GM12864 (cell line): ENCODE measurements at regions not wholly inside any gene's neighbourhood (a gene's known extent, or its start where the extent isn't known, plus 50 kb on each side); places are given as distances from the start of the nearest gene placed in this dataset.

Experiments used
- DNase-seq: peaks from one replicate; pipeline ENCODE4 v3.0.0-alpha.2; 2011; ENCODE audit warnings: low read depth
- H3K4me3 ChIP-seq: 2 replicates; pipeline ENCODE4 v1.5.1; 2011; ENCODE audit warnings: mild to moderate bottlenecking, low read depth, low read length, control low read depth
- TF ChIP-seq, protein P1 (sequence below): IDR thresholded peaks from 2 replicates; pipeline ENCODE4 v1.5.1; 2011; ENCODE audit warnings: low read depth, mild to moderate bottlenecking, moderate library complexity, low read length, control low read depth, inconsistent platforms; ENCODE audit errors: missing control alignments

DNA sequence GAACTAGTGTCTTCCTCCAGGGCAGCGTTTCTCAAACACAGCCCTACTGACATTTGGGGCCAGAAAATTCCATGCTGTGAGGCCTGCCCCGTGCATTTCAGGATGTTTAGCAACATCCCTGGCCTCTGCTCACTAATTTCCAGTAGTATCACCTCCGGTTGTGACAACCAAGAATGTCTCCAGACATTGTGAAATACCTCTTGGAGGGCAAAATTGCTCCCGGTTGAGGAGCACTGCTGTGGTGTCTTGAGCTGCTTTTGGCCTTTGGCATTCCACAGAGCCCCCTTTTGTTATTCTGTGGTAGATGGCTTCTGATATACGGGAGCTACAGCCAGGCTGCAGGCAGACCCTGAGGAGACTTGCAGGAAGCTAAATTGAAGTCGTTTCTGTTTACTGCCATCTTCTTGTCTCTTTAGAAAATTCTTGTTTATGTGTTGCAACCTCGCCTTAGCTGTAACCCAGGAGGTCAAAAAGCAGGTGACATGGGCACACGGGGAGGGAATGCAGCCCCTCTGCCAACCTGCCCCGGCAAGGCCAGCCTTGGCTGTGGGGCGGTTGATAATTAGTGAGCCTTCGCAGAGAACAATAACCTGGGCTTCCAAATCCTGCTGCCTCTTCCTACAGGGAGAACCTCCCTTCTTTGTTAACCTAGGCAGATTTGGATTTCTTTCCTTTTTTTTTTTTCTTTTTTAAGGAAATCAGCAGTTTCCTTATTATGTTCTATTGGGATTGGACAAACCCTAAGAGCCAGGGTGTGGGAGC is 74.7 kb upstream of the AKT3 start:
- TF ChIP-seq, protein P1, sequence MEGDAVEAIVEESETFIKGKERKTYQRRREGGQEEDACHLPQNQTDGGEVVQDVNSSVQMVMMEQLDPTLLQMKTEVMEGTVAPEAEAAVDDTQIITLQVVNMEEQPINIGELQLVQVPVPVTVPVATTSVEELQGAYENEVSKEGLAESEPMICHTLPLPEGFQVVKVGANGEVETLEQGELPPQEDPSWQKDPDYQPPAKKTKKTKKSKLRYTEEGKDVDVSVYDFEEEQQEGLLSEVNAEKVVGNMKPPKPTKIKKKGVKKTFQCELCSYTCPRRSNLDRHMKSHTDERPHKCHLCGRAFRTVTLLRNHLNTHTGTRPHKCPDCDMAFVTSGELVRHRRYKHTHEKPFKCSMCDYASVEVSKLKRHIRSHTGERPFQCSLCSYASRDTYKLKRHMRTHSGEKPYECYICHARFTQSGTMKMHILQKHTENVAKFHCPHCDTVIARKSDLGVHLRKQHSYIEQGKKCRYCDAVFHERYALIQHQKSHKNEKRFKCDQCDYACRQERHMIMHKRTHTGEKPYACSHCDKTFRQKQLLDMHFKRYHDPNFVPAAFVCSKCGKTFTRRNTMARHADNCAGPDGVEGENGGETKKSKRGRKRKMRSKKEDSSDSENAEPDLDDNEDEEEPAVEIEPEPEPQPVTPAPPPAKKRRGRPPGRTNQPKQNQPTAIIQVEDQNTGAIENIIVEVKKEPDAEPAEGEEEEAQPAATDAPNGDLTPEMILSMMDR = no peak
- no peak for DNase-seq
- no peak overlapping the region for H3K4me3 ChIP-seq

DNA sequence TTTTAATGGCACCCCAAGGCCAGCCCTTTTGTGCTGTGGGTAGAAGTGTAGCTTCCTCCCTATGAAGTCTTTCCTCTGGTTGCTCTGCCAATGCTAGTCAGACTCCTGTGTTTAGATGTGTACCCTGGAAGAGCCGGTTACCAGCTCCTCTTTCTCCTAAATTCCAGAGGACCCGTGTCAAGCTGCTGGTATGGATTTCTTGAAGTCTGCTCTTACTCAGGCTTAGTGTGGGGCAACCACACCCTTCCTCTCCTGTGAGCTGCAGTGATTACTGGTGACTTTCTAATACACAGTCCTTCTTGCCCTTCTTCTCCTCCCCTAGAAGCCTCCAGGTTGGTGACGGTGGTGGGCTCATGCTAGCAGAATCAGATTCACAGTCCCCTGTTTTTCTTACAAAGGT is 74.1 kb upstream of the AKT3 start:
- no peak for DNase-seq
- TF ChIP-seq, protein P1 = no peak
- H3K4me3 ChIP-seq = no peak overlapping the region

DNA sequence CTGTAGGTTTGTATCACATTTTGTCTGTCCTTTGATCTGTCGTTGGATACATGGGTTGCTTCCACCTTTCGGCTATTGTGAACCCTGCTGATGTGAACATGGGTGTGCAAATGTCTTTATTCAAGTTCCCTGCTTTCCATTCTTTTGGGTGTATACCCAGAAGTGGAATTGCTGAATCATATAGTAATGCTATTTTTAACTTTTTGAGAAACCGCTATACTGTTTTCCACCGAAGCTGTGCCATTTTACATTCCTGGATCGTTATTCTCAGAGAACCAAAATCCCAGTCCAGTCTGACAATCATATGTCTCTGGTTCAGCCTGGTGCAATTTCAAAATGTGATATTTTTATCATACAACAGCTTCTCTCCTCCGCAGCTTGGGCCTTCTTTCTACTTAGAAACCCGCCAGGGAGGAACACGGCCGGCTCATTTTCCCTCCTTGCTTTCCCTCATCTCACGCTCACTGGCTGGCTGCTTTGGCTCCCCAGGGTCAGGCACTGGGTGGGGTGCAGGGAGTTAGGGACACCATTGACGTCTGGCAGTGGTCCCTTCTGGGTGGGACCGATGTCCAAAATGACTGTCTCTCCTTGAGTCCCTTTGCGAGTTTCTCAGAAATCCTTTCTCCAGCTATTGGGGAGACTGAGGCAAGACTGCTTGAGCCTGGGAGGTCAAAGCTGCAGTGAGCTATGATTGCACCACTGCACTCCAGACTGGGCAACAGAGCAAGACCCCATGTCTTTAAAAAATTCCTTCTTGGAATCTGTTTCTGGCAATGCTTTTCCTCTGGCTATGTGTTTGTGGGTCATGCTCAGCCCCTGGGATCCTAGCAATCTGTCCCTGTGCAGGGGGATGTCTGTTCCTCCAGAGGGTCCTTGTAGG is 73.5 kb upstream of the AKT3 start:
- H3K4me3 ChIP-seq = no peak overlapping the region
- TF ChIP-seq, protein P1 = no peak
- no peak for DNase-seq

DNA sequence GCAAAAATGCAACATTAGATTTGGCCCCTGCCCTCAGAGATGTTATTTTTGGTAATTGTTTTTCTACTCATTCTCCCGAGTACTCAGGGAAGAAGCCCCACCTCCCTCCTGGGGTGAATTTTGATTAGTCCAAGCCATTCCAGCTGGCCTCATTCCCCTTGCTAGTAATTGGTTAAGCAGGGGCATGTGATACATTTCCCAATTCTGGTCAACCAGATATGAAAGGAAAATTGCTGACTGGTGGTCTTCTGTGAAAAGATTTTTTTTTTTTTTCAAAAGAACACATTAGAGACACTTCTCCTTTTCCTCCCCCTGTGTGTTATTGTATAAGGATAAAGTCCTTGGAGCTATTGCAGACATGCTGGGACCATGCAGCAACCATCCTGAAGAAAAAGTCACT is 71.1 kb upstream of the AKT3 start:
- no peak for DNase-seq
- no peak overlapping the region for H3K4me3 ChIP-seq
- TF ChIP-seq, protein P1 = no peak

DNA sequence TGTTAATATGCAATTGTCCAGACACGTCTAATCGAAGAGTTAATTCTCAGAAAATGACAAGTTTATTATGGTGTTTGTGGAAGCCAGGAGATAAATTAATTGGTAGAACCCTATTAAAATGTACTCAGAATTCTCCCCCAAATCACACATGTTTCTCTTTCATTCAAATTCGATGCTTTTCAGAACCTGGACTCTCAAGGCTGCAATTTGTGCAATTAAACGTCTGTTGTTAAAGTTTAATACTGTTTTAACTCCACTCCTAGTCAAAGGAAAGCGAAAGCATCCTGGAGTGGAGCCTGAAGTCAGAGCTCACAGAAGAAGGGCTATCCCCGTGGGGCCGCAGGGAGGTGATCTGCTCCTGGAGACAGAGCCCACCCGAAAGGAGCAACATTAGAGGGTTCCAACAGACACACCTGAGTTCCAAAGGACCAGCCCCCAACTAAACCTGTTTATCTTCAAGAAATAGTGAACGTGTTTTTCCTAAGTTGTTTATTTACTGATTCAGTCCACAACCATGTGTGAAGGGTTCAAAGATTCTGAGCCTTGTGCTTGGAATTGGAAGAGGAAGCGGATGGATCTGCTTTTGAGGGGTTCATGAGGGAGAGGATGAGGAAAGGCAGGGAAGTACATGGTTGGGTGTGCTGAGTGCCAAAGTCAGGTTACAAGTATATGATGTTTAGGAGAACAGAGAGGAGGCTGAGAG is 68.0 kb upstream of the AKT3 start:
- TF ChIP-seq, protein P1 = no peak
- peak overlapping the region; percentile 5; the same call in 1 of the 2 replicates for H3K4me3 ChIP-seq
- no peak for DNase-seq

DNA sequence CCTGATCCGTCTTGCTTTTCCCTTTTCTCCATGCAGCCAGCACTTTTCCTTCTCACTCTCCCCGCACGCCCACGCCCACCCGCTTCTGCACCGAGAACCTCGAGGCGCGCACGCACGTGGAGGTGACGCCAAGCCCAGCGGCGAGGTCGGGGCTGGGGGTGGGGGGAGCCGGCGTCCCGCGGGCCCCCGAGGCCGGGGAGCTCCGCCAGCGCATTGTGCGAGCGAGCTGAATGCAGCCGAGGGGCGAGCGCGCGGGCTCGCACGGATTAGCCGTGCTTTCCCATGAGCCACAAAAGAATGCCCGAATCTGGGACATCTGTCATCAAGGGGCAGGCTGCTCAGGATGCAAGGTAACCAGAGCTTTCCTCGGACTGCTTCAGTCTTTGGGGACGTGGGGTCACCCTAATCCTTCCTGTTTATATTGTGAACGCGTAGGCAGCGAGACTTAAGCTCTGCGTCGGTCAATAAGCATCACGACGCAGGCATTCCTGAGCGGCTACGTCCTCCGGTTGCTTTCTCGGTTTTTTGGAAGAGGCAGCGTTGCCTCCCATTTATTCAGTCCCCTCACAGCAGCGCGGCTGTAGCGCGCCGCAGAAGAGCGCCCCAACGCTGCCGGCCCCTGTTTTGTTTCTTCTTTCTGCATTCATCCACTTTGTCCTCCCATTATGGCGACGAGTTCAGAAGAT is 67.3 kb upstream of the AKT3 start:
- peak overlapping the region; percentile 5; the same call in 1 of the 2 replicates for H3K4me3 ChIP-seq
- DNase-seq = no peak
- TF ChIP-seq, protein P1 = no peak
